Fibroblast of skin of left quadriceps (primary cell): ENCODE measurements at regions not wholly inside any gene's neighbourhood (a gene's known extent, or its start where the extent isn't known, plus 50 kb on each side); places are given as distances from the start of the nearest gene placed in this dataset.

ENCODE experiments used
- DNase-seq, 2 experiments: peaks; one replicate each; pipeline ENCODE4 v3.0.0-alpha.2; 2013; ENCODE audit warnings: low read depth in 2 of 2

GRCh38 chr10:31709476-31709875, 219.2 kb downstream of the ARHGAP12 start:
- DNase-seq: no peak

GRCh38 chr10:31709028-31709427, 219.6 kb downstream of the ARHGAP12 start:
- DNase-seq: no peak

- no peak for DNase-seq
Observed at GRCh38 chr10:31708474-31708873, 220.2 kb downstream of the ARHGAP12 start.

DNA sequence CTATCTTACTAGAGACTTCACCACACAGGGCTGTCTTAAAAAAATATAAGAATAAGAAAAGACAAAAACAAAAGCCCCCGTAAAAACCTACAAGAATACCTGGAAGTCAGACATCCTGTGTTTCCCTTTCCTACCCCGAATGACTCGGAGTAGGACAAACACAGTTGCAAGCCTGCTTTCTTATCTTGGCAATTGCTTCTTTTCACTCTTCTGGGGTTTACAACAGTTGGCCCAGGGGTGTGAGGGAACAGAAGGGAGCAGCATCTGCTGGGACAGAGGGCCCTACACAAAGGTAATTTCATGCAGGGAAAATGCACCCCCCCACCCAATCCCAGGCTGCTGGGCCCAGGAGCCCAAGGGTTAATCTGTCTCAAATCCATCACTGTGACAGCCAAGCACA, 220.6 kb downstream of the ARHGAP12 start:
- DNase-seq: no peak

GRCh38 chr10:31707093-31708039, 221.3 kb downstream of the ARHGAP12 start:
- DNase-seq: peak; percentile 52 to 57

DNA sequence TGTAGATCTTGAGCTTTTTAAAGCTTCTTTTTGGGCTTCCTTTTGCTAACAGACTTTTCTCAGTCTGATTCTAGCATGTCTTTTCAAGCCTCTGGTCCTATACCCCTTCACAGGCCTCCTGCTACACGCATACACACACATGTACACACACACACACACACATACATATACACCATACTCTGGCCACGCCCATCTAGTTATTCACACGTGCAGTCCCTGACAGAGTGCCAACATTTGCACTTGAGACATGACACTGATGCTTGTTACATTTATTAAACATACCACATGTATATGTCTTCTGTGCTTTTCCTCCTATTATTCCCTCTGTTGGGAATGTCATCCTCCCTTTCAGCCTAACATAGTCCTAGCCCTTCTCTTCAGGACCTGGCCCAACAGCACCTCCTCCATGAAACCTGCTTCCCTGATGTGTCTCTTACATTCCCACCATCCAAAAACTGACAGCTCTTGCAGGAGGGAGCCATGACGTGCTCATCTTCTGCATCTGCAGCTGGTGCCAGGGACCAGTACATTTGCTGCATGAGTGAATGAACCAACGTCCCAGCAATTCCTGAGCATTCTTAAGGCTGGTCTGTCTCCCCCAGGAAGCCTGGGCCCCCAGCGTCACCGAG, 222.1 kb downstream of the ARHGAP12 start:
- DNase-seq: no peak

DNA sequence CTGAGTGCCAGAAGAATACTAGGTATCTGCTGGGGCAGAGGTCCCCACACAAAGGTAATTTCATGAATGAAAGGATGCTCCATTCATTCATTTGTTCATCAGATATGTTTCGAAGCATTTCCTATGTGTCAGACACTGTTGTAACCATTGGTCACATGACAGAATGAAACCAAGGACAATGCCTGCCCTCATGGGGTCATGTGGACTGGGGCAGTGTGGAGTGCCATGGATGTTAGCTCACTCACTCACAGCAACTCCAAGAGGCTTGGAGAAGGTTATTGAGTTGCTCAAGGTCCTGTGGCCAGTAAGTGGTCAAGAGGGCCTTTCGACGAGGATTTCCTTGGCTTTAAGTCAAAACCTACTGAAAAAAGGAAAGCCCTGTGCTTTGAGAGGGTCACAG, 223.5 kb downstream of the ARHGAP12 start:
- no peak for DNase-seq

GRCh38 chr10:31704195-31704594, 224.4 kb downstream of the ARHGAP12 start:
- DNase-seq: no peak

- no peak for DNase-seq
Observed at GRCh38 chr10:31702954-31703353, 225.7 kb downstream of the ARHGAP12 start.

- DNase-seq: no peak
Observed at GRCh38 chr10:31702005-31702404, 226.6 kb downstream of the ARHGAP12 start.

GRCh38 chr10:31701546-31701945, 227.1 kb downstream of the ARHGAP12 start:
- DNase-seq: no peak

DNA sequence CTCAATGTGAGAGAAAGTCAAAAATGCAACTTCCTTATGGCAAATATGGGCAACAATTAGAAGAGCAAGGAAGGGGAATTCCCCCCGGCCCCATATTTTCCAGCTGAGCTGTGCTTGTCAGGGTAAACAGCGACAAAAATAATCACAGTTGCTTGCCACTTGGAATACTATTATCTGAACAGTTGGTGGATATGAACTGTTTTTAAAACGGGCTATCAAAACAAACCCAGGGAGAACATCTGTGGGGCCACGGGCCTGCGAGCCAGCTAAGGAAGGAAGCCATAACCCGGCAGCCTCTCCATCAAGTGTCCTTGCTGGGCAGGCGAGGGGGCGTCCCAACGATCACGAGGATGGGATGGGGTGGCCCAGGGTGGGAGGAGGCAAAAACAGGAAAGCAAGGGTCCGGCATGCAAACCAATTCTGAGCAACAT, 228.4 kb downstream of the ARHGAP12 start:
- DNase-seq: no peak

DNA sequence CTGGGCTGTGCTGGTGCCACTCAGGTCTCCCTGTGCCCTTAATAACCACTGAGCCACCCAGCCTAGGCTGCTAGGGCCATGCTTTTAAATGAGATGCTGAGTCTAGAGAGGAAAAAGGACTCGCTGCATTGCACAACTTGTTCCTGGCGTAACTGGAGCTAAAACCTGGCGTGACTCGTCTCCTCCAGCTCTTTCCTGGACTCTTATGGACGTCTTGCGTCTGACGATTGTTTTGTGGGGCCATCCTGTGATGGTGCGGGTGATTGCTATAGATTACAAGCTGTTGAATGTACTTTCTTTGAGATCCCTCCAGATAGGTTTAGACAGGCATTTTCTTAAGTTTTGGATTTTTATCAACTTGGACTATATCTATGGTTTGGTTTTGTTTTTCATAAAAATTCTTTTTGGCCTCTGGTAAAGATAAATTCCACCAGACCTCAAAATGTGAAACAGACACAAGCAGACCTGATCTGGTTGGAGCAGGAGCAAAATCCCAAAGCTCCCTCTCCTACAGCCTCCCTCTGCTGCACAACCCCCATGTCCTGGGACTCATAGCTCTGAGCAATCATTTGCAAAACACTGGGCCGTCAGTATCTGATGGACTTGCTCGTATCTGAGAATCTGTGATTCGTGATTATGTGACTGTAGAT, 230.3 kb downstream of the ARHGAP12 start:
- DNase-seq: peak; percentile 78 to 80

GRCh38 chr10:31697271-31698180, 231.1 kb downstream of the ARHGAP12 start:
- peak in 1 of 2 experiments; percentile 33 for DNase-seq

DNA sequence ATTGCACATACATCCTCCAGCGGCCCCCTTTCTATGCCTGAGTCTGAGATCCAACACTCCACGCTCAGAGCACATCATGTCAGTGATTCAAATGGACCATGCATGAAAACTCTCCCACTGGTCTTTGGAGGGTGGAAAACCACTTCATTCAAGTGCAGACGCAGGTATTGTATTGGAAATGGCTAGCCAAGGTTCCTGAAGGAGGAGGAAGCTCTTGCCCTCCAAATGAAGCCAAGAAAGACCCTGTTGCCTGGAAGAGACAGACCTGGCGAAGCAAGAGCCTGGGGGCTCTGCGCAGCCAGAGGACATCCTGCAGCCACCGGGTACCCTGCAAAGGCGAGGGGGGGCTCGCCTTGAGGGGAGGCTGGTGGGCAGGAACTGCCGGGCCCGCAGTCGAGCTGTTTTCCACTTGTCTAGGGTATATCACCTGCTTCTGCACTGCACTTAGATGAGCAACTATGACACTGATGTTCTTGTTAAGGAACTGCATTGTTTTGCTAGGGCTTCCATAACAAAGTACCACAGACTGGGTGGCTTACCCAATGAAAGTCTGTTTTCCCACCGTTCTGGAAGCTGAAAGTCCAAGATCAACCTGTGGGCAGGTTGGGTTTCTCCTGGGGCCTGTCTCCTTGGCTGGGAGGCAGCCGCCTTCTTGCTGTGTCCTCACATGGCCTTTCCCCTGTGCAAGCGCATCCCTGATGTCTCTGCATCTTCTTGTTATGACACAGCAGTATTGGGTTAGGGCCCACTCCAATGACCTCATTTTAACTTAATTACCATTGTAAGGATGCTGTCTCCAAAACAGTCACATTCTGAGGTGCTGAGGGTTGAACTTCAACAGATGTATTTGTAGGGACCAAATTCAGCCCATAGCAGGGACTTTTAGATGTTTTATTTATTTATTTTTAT, 233.4 kb downstream of the ARHGAP12 start:
- no peak for DNase-seq

- DNase-seq: no peak
Observed at GRCh38 chr10:31694126-31694685, 234.4 kb downstream of the ARHGAP12 start.

- no peak for DNase-seq
Observed at GRCh38 chr10:31693491-31693890, 235.1 kb downstream of the ARHGAP12 start.

DNA sequence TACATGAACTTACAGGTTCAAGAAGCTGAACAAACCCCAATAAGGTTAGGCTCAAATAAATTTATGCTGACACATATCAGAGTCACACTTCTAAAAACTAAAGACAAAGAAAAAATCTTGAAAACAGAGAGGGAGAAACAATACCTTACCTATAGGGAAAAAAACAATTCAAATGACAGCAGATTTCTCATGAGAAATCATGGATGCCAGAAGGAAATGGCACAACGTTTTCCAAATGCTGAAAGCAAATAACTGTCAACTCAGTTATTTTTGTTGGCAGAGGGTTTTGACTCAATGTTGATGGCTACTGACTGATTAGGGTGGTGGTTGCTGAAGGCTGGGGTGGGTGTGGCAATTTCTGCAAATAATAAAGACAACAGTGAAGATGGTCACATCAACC, 239.4 kb downstream of the ARHGAP12 start:
- DNase-seq: no peak

GRCh38 chr10:31687663-31688482, 240.8 kb downstream of the ARHGAP12 start:
- DNase-seq: no peak
